GM18870 (cell line): ENCODE measurements at regions not wholly inside any gene's neighbourhood (a gene's known extent, or its start where the extent isn't known, plus 50 kb on each side); places are given as distances from the start of the nearest gene placed in this dataset.

Experiments used
- ATAC-seq: cut with Tn5 transposase; IDR thresholded peaks from one replicate; pipeline ENCODE4 v1.9.1; 2021; ENCODE audit warnings: moderate library complexity; ENCODE audit not compliant: unreplicated experiment

GRCh38 chrX:79300856-79301255 is 66.3 kb downstream of the ITM2A start:
- no peak for ATAC-seq

- no peak for ATAC-seq
Observed at GRCh38 chrX:79290596-79290995, 76.5 kb downstream of the ITM2A start.

- ATAC-seq: no peak
Observed at GRCh38 chrX:79288733-79289132, 78.4 kb downstream of the ITM2A start.

GRCh38 chrX:79287724-79288123 is 79.4 kb downstream of the ITM2A start:
- no peak for ATAC-seq

DNA sequence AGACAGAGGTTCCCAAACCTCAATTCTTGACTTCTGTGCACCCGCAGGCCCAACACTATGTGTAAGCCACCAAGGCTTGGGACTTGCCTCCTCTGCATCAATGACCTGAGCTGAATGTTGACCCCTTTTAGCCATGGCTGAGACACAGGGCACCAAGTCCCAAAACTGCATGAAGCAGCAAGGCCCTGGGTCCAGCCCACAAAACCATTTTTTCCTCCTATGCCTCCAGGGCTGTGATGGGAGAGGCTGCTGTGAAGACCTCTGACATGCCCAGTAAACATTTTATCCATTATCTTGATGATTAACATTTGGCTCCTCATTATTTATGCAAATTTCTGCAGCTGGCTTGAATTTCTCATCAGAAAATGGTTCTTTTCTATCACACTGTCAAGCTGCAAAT is 85.4 kb downstream of the ITM2A start:
- ATAC-seq: no peak

GRCh38 chrX:79270401-79270800 is 96.7 kb downstream of the ITM2A start:
- peak; percentile 87 for ATAC-seq

DNA sequence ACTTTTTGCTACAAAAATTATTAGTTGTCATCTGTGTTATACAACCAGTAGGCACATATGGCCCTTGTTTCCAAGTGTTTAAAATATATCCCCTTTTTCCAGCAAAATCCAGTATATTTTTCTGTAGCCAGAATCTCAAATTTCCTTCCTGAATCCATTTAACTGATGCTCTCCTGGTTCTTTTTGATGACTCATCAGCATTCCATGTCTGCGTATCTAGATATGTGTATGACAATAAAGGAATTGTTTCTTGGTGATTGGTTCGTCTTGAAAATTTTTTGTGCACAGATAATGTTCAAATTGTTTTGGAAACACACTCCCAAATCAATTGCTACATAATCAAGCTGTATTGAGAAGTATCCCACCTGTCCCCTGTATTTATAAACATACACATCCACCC is 98.3 kb downstream of the ITM2A start:
- no peak for ATAC-seq

DNA sequence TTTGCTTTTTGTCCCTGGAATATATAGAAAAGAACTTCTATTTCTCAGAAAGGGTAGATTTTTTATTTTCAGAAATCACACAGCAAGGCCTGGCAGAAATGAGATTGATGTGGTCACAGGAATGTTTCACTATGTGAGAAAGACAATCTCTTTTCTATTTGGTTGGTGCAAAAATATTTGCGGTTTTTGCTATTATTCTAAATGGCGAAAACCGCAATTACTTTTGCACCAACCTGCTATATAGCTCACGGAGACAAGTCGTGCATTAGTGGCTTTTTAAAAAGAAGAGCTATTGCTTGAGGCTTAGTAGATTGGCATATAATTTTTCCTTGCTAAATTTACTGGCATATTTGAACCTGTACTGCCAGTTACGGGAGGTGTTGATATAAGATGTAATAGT is 100.4 kb downstream of the ITM2A start:
- ATAC-seq: no peak

DNA sequence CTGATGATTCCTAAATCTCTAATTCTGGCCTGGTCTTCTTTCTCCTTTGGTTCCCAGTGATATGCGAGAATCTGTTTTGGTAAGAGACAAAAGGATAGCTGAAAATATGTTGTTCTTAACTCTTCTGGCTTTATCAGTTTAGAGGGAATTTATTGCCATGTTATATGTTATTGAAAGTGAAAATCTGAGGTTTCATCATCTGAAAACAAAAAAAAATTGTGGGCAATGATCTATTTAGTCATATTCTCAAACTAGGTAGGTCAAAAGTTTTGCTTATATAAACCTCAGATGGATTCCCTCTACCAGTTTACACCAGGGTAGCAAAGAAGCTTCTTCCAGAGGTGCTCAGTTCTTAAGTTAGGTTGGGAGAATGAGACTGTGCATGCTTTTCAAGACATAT is 103.6 kb downstream of the ITM2A start:
- ATAC-seq: no peak

DNA sequence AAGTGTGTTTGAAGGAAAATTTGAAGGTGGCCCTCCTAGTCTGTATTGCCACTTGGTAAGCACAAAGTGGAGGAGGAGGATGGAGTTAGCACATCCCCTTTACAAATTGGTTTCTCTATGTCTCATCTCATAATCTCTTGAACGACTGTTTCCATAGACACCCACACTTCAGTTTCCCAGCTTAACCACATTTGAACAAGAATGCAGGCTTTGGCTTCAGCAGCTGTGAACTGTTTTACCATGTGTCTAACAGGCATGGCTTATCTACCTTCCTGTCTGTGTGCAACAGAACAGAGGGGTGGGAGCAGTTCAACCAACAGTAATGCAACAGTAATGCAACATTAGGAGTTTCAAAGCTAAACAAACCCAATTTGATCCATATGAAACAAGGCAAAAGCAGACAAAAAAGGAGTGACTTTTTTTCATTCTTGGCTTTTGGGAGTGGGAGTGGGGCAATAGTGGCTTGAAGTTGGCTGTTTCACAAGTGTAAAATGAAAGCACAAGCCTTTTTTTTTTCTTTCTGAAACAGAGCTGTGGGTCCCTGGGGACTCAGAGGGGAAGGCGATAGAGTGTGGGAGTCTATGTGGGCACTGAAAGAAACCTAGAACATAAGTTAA is 108.0 kb downstream of the ITM2A start:
- peak; percentile 95 for ATAC-seq

DNA sequence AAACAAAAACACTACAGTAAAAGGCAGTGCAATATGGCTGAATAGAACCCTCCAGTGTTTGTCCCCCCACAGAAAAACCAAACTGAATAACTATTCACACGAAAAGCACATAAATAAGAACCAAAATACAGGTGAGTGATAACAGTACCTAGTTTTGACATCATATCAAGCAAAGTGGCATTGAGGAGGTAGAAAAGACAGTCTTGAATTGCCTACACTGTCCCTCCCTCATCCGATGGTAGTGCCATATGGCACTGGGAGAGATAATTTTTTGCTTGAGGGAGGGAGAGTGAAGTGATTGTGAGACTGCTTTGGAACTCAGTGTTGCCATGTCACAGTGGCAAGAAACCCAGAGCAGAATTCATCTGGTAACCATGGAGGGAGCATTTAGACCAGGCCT is 99.2 kb downstream of the GPR174 start:
- no peak for ATAC-seq

- ATAC-seq: no peak
Observed at GRCh38 chrX:79235899-79236298, 91.4 kb downstream of the GPR174 start.

DNA sequence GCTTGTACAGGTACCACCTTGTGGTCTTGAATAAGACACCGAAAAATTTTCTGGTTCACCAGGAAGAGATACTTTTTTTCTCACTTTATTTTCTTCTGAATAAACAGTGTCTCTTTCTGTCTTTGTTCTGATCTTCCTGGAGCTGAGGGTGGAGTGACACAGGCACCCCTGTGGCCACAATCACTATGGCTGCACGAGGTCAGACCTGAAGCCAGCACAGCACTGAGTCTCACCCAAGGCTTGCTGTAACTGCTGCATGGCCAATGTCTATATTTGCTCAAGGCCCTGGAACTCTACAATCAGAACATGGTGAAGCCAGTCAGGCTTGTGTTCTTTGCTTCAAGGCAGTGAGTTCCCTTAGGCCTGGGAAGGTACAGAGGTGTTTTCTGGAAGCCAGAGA is 87.2 kb downstream of the GPR174 start:
- ATAC-seq: no peak
